ENCODE measurements at regions not wholly inside any gene's neighbourhood (a gene's known extent, or its start where the extent isn't known, plus 50 kb on each side); places are given as distances from the start of the nearest gene placed in this dataset.

GRCh38 chr6:153272201-153272980, 141.3 kb upstream of the RGS17 start:
- TF ChIP-seq CTCF (IDR thresholded peaks at IDR 0.05) (no peak), EZH2 (IDR thresholded peaks at IDR 0.05; ENCODE audit: borderline replicate concordance, insufficient read depth, low read depth, low read length, poor library complexity, severe bottlenecking) (no peak)
